Kidney glomerular epithelial cell (primary cell): ENCODE measurements at regions not wholly inside any gene's neighbourhood (a gene's known extent, or its start where the extent isn't known, plus 50 kb on each side); places are given as distances from the start of the nearest gene placed in this dataset.
"Not testable (repeated sequence)": the region's sequence is repeated elsewhere in the genome, so short reads cannot be mapped to it uniquely, and the experiment has no call there.

ENCODE experiments used
- DNase-seq: peaks from one replicate; lab custom pipeline; 2025; lab: John Stamatoyannopoulos, UW

- DNase-seq, result no peak
These were observed 99.2 kb upstream of the KCNK2 start for GRCh38 chr1:214983126-214983869.

- DNase-seq, result peak; percentile 86
These were observed 93.2 kb upstream of the KCNK2 start for GRCh38 chr1:214989341-214989740.

GRCh38 chr1:214990619-214991018, 91.9 kb upstream of the KCNK2 start:
- DNase-seq, result peak; percentile 81

- DNase-seq, result no peak
These were observed 90.7 kb upstream of the KCNK2 start for GRCh38 chr1:214991691-214992315.

GRCh38 chr1:214993419-214993818, 89.1 kb upstream of the KCNK2 start:
- no peak for DNase-seq

GRCh38 chr1:214997685-214998084, 84.9 kb upstream of the KCNK2 start:
- DNase-seq, result no peak

GRCh38 chr1:215001419-215002021, 81.0 kb upstream of the KCNK2 start:
- DNase-seq, result no peak

- DNase-seq, result no peak
These were observed 80.1 kb upstream of the KCNK2 start for GRCh38 chr1:215002471-215002870.

- no peak for DNase-seq
These were observed 78.9 kb upstream of the KCNK2 start for GRCh38 chr1:215003686-215004085.

- no peak for DNase-seq
These were observed 78.3 kb upstream of the KCNK2 start for GRCh38 chr1:215004121-215004827.

- DNase-seq, result no peak
These were observed 77.5 kb upstream of the KCNK2 start for GRCh38 chr1:215005078-215005477.

GRCh38 chr1:215005656-215006345, 76.7 kb upstream of the KCNK2 start:
- no peak for DNase-seq

GRCh38 chr1:215007880-215008279, 74.7 kb upstream of the KCNK2 start:
- no peak for DNase-seq

GRCh38 chr1:215018555-215018954, 64.0 kb upstream of the KCNK2 start:
- DNase-seq, result no peak

- DNase-seq, result no peak
These were observed 60.3 kb upstream of the KCNK2 start for GRCh38 chr1:215022204-215022603.

GRCh38 chr1:215022741-215023141, 59.8 kb upstream of the KCNK2 start:
- no peak for DNase-seq

- DNase-seq, result no peak
These were observed 59.2 kb upstream of the KCNK2 start for GRCh38 chr1:215023155-215023832.

GRCh38 chr1:215028954-215029353, 53.6 kb upstream of the KCNK2 start:
- DNase-seq, result no peak

GRCh38 chr1:215030581-215030980, 52.0 kb upstream of the KCNK2 start:
- DNase-seq, result not testable (repeated sequence)

GRCh38 chr1:215031392-215031791, 51.1 kb upstream of the KCNK2 start:
- DNase-seq, result no peak
